IPS-NIHi7 (cell line): ENCODE measurements at regions not wholly inside any gene's neighbourhood (a gene's known extent, or its start where the extent isn't known, plus 50 kb on each side); places are given as distances from the start of the nearest gene placed in this dataset.
"Not testable (repeated sequence)": the region's sequence is repeated elsewhere in the genome, so short reads cannot be mapped to it uniquely, and the experiment has no call there.

Source experiments
- DNase-seq: peaks from one replicate; pipeline ENCODE4 v3.0.0; 2012; ENCODE audit warnings: mixed read lengths; ENCODE audit errors: extremely low spot score

DNA sequence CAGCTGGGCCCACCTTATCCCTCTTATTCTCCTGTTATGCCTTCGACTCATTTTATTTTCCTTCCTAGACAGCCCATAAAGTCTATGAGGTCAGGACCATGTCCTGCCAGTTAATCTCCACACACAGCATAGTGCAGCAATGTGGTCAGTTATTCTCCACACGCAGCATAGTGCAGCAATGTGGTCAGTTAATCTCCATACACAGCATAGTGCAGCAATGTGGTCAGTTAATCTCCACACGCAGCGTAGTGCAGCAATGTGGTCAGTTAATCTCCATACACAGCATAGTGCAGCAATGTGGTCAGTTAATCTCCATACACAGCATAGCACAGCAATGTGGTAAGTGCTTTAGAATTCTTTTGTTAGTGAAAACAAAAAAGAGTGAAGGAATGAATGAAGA is 77.8 kb downstream of the TEX36 start:
- no peak for DNase-seq

DNA sequence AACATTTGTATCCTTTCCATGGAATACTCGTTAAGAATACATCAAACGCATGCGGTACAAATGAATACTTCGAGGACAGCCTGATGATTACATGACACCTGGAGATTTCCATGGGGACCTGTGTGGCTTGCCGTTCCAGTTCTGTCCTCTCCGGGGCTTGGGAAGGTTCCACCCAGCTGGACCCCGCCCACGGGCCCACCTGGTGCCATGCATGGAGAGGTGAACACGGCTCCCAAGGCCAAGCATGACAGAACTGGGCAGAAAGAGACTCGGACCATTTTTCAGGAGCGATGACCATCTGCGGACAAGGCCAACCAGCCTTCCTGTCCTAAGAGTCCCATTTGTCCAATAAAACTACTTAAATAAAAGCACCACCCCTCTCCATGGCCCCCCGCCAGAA is 80.1 kb downstream of the TEX36 start:
- DNase-seq, result no peak

DNA sequence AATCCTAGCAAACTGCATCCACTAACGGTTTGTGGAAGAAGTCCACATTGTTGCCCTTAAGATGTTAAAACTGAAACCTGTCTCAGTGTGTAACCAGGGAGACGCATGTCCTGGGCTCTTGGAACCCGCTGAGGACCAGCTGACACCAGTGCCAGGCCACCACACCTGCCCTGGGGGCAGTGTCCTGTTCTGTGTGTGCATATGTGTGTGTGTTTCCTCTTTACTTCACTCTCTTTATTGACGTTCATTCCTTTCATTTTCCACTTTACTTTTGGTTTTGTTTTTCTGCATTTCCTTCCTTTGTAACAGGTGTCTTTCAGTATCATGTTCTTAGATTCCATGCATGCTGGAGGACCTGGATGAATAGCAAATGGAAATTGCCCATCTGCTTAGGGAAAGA is 83.8 kb downstream of the TEX36 start:
- no peak for DNase-seq

DNA sequence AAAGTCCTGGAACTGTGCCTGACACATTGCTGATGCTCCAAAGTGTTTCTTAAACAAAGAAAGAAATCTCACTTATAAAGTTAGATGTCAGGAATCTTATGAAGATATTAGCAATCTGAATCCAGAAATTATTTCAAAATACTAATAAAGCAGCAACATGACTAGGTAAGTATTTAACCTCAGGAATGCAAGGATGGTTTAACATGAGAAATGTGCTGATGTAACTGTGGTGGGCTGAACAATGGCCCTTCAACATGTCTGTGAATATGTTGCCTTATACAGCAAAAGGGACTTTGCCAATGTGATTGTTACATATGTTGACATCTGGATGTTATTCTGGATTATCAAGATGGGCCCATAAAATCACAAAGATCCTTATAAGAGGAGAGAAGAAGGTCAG is 87.1 kb downstream of the TEX36 start:
- no peak for DNase-seq

DNA sequence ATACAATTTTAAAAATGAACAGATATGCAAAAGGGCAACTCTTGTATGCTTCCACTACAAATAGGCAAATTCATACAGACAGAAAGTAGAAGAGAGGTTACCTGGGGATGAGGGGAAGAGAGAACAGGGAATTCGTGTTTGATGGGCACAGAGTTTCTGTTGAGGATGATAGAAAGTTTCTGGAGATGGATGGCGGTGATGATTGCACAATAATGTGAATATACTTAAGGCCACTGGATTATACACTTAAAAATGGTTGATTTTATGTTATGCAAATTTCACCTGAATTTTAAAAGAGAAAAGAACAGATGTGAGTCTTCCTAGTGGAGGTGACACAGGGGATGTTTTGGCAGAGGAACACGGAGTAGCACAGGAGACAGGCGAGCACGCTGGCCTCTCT is 89.3 kb downstream of the TEX36 start:
- DNase-seq, result no peak

DNA sequence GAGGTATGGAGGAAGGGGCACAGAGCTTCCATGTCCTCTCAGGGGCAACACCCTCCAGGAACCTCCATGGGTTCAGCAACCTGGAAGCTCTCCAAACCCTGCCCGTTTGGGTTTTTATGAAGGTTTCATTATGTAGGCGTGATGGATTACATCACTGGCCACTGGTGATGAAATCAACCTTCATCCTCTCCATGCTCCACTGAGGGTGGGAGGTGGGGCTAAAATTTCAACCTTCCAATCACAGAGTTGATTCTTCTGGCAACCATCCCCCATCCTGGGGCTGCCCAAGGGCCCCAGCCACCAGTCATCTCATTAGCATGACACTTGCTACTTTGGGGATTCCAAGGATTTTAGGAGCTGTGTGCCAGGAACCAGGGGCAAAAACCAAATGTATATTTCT is 90.1 kb downstream of the TEX36 start:
- no peak for DNase-seq

DNA sequence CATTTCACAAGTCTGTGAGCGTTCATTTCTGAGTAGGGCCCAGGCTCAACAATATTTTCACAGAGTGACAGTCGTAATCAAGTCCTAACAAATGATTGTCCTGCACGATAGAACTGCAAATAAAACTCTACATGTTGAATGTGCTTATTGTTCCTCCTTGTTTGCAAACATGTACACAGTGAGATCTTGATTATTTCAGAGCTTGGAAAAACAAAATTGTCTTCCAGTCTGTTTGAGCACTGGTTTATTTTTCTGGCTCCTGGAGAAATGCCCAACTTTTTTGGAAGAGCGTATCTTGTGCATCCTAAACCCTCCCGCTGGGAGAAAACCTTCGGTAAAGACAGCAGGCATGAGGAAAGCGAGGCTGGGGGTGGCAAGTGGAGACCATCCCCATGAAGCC is 91.1 kb downstream of the TEX36 start:
- no peak for DNase-seq

DNA sequence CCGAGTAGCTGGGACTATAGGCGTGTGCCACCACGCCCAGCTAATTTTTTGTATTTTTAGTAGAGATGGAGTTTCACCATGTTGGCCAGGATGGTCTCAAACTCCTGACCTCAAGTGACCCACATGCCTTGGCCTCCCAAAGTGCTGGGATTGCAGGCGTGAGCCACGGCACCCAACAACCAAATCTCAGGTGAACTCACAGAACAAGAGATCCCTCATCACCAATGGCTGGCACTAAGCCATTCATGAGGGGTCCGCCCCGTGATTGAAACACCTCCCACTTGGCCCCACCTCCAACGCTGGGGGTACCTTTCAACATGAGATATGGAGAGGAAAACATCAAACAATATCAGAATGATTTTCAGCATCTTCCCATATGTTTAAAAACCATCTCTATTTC is 94.2 kb downstream of the TEX36 start:
- DNase-seq, result not testable (repeated sequence)

DNA sequence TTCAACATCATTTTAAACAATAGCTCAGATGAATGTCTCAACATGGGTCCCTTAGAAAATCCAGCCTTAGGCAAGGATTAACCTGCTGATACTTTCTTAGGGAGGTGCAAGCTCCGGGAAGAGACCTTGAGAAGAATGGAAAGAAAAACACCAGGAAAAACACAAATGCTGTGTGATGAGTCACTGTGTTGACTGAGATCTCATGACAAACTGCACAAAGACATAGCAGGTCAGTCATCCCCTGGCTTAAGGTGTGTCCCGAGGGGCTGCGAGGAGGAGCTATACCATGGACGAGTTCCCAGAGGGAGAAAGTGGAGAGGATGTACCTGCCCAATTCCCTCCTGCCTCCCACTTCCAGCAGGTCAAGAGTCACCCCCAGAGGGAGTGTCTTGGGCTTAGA is 98.0 kb downstream of the TEX36 start:
- no peak for DNase-seq

DNA sequence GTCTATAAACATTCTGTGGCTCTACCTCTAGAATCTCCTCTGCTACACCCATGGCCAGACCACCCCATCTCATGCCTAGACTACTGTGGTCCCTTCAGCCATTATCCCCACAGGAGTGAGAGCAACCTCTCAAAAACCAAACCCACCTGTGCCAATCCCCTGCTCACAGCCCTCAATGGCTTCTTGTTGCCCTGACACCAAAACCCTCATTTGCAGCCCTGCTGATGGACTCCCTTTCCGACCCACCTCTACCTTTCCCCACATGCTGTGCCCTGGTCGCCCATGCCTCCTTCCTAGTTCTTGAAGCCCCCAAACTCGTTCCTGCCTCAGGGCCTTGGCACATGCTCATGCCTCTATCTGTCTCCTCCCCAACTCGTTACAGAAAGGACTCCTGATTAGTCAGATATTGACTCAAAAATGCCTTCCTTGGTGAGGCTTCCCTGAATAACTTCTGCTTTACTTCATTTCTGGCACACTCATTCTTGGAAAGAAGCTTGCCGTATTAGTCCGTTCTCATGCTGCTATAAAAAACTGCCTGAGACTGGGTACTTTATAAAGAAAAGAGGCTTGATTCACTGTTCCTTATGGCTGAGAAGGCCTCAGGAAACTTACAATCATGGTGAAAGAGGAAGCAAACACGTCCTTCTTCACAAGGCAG is 104.2 kb downstream of the TEX36 start:
- DNase-seq, result no peak

DNA sequence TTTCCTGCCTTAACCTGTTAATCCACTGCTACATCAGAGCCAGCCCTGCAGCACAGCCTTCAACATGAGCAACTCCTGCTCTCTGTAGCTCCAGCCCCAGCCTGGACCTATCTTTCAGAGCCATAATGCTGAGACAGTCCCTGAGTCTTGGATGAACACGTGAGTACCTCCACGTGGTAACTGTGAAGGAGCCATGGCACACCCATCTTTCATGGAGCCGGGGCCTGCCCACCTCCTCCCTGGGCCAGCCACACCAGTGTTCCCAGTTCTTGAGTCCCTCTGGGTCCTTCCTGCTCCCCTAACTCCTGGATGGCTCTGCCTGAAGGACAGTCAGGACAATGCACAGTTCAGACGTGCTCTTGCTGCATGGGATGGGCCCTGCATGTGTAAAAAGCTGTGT is 107.1 kb downstream of the TEX36 start:
- no peak for DNase-seq

DNA sequence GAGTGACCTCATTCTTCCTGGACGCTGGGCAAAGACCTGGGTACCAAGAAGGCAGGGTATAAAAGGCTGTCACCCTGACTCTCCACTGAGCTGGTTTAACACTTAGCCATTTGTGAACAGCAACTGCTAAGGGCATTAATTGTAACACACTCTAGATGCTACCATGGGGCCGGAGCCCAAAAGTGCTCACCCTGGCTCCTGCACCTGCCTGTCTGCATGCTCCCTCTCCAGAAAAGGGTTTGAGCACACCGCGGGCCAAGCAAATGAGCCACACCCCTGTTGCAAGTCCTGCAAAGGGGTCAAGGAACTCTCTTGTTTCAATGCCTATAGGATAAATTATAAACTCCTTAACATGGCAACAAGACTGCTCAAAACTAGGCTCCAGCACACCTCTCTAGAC is 114.8 kb downstream of the TEX36 start:
- DNase-seq, result no peak

DNA sequence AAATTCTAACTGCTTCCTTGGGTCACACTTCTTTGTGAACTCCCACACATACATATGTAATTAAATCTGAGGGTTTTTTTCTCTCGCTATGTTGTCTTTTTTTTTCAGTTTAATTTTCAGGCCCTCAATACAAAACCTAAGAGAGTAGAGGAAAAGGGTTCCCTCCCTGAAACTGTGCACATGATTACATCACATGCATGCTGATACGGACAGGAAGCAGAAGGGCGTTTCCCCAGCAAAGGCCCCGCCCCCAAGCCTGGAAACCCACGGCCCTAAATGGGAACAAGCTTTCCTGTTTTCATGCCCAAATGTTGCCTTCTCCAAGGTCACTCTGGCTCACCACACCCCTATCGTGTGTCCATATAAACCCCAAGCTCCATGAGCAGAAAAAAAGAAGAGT is 115.4 kb downstream of the TEX36 start:
- no peak for DNase-seq

DNA sequence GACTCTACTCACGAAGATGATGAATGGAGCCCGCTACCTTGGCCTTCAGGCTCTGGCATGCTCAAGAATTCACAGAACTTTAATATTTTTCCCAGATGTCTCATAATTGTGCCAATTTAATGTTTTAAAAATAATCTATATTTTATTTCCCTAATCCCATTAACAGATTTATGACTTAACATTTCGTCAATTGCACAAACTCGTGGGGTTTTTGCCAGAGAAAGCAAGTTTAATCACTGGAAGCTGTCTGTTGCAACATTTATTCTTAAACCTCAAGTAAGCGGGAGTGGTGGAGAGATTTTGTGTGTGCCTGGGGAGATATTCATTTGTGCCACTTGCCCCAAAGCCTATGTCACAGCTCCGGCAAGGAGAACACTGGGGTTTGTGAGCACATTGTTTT is 117.9 kb downstream of the TEX36 start:
- no peak for DNase-seq

DNA sequence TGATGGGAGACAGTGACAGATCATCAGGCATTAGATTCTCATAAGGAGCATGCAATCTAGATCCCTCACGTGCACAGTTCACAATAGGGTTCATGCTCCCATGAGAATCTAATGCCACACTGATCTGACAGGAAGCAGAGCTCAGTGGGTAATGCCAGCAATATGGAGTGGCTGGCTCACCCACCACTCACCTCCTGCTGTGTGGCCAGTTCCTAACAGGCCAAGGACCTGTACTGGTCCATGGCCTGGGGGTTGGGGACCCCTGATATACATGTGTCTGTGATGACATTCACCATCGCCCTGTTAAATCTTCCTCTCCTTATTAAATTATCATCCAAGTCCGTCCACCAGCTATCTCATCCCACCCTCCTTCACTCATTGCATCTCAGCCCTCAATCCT is 118.4 kb downstream of the TEX36 start:
- DNase-seq, result no peak

DNA sequence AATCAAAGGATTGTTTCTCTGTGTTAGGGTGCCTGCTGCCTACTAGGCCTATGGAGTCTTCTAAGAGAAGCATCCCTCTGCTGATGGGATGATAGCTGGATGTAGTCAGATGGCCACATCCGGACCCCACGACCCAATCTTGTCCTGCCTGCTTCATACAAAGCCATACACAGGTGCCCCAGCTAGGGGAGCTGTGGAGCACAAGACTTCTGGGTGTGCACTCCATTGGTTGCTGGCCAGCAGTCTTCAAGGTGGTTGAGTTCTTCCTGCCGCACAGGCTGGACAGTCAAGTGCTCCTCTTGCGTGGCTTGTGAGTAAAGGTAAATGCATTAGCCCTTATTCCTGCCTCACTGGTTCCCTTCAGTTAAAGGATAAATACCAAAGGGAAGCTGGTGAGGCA is 120.2 kb downstream of the TEX36 start:
- DNase-seq, result peak; percentile 54

DNA sequence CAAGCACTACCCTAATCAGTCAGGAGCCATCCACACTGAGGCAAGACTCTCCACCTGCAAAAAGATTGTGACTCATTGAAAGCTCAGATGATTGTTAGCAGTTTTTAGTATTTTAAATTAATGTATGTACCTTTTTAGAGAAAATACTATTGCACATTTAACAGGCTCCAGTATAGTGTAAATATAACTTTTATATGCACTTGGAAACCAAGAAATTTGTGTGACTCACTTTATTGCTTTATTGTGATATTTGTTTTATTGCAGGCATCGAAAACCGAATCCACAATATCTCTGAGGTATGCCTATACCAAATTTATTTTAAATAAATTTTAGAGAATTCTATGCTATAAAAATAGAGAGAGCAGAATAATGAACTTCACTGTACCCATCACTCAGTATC is 122.0 kb downstream of the TEX36 start:
- DNase-seq, result no peak

DNA sequence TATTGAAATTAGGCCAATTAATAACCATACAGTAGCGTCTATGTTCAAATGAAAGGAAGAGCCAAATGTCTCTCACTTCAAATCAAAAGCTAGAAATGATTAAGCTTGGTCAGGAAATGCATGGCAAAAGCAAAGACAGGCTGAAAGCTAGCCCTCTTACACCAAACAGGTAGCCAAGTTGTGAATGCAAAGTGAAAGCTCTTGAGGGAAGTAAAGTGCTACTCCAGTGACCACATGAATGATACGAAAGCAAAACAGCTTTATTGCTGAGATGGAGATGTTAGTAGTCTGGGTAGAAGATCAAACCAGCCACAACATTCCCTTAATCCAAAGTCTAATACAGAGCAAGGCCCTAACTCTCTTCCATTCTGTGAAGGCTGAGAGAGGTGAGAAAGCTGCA is 123.8 kb downstream of the TEX36 start:
- DNase-seq, result no peak

DNA sequence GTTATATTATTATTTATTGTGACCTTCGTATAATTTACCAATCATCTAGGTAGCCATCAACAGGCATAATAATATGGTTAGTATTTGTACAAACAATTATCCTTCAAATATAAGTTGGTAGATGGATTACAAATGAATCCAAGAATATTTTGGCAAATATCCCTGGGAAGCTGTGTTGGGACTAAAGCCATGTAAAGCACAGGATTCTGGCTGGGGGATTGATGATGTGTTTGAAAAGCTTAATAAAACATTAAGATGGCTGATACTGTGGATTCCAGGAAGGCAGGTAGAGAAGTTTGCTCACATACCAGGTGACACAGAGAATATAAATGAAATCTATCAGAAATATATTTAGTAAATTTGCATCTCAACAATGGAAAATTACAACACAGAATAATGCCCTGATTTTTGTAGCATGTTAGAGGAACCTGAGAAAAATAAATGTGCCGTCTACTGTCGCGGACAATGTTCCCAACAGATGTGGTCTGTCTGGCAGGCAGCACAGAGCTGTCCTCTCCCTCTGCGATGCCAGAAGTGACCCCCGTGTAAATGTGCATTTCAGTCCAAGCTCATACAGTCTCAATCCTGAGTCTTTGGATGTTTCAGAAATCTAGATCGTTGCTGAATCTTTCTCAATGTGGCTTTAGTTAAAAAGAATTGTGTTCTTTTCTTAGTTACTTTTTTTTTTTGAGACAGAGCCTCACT is 125.0 kb downstream of the TEX36 start:
- no peak for DNase-seq

DNA sequence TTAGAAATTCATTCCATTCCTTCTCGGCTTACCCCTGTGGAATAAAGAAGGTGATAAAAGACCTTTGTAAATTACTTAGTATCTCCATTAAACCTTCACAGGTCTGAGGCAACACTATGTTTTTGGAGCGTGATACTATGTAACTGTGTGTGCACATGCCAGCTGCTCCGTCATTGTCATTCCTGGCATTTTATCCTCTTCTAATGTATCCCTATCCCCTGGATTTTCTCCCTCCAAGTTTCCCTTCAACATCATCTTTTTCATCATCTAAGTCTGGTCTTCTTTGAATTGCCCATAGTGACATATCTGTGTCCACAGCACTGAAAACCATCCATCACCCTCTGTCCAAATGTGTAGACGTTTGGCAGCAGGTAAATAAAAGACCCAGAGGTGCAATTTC is 125.7 kb downstream of the TEX36 start:
- DNase-seq, result no peak

DNA sequence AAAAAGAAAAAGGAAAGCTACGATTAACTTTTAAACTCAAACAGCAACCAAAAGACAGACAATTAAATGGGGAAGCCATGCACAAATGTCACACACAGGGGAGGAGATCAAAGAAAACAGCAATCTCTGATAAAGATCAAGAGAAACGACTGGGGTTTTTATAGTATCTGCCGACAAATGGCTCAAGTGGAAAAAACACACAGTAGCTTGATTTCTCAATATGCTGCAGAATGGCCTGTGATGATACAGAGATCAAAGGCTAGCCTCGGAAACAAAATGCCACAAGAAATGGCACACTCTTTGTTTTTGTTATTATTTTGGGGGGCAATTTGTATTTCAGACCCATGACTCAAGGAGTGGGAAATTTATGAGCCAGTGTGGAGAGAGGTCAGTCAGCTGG is 126.1 kb downstream of the TEX36 start:
- no peak for DNase-seq

DNA sequence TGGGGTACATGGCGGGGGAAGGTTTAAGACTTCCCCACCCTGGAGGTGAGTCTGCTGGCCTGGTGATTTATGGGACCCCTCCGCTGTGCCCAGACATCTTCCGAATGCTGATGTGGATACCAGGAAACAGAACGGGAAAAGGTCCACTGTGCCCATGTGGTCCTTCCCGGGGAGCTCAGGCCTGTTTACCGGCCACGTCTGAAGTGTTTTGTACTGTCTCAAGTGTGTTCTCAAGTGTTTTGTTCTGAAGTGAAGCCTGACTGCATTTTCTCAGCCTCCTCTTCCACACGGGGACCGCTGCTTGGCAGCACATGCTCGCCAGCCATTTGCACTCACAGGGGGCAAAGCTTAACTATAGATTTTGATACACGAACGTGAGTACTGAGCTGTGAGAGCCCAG is 127.2 kb downstream of the TEX36 start:
- DNase-seq, result no peak

DNA sequence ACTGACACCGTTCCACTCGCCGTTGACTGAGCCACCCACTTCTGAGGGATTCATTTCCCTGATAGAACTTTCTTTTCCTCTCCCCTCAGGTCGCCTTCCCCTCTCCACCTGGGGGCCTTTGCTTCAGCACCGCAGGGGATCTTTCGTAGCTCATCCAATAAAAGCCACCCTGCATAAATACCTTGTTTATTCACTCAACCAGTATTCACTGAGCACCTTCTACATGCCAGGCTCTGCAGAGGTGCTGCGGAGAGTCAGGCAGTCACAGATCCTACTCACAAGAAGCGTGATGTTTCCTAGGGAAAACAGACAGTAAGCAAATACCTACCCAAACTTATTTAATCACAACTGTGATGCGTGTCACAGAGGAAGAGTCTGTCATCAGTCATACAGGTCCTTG is 127.7 kb downstream of the TEX36 start:
- DNase-seq, result no peak

DNA sequence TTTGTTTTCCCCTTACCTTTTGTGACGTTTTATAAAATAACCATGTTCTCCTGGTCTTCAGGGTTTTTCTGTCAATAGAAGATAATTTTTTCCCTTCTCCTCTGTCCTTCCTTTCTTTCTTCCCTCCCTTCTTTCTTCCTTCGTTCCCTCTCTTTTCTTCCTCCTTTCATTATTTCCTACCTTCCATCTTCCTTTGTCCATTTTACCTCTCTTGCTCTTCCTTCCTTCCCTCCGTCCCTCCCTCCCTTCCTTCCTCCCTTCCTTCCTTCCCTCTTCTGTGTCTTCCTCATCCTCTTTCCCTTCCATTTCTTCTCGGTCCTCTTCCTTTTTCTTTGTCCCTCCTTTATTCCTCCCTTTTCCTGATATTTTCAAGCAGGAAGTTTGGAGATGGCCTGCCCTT is 128.2 kb downstream of the TEX36 start:
- DNase-seq, result no peak
